Left kidney (tissue), 1 donor: ENCODE measurements at regions not wholly inside any gene's neighbourhood (a gene's known extent, or its start where the extent isn't known, plus 50 kb on each side); places are given as distances from the start of the nearest gene placed in this dataset.
A peak's percentile ranks its signal among the peaks of the same experiment; 100 is the strongest.
"Not testable (repeated sequence)": the region's sequence is repeated elsewhere in the genome, so short reads cannot be mapped to it uniquely, and the experiment has no call there.

Experiments used
- DNase-seq: peaks from one replicate; pipeline ENCODE4 v3.0.0-alpha.2; 2013

- DNase-seq = no peak
Measured at GRCh38 chr5:113652161-113652560, 138.7 kb downstream of the YTHDC2 start.

DNA sequence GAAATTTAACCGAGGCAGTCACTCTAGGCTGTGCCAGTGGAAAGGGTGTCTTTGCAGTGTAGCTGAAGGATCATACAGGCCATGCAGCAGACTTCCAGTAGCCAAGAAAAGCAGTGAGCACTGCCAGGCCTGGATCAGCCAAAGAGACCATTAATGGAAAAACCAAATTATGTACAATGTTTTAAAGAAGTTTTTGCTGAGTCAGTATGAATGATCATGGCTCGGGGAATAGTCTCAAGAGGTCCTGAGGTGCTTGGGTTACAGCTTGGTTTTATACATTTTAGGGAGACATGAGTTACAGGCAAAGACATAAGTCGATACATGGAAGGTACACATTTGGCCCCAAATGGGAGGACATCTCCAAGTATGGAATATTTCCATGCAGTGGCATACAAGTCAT is 141.3 kb downstream of the YTHDC2 start:
- DNase-seq = no peak

DNA sequence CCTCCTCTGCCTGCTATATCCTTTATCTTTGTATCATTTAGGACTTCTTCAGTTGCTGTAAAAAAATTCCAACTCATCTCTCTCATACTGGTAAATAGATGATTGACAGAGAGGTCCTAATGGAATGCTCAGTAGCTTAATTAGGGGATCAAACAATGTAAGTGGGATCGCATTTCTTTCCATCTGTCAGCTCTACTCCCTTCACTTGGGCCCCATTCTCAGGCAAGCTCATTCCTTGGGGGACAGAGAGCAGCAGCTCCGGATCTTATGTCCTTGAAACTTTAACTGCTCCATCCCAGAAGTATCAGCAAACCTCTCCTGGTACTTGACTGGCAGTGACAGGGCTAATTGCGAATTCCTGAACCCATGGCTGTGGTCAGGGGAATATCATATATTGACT is 146.7 kb downstream of the YTHDC2 start:
- no peak for DNase-seq

GRCh38 chr5:113660706-113661250 is 147.3 kb downstream of the YTHDC2 start:
- no peak for DNase-seq

GRCh38 chr5:113663879-113664541 is 150.5 kb downstream of the YTHDC2 start:
- DNase-seq = no peak

GRCh38 chr5:113673041-113673440 is 159.5 kb downstream of the YTHDC2 start:
- DNase-seq = no peak

DNA sequence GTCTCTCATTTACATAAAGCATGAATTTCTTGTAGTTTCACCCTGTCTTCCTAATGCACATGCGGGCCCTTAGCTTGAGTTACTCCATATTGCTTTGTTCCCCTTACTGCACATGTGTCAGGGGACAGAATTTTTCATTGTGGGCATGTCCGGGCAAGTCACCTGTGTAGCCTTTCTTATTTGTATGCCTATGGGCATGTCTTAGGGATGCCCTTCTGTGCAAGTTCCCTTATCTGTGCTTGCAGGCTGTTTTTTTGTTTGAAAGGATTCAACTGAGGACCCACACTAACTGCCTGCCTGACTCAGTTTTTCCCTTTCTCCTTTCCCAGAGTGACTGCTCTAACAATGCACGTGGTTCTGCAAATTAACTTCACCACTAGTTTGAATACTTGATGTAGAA is 161.7 kb downstream of the YTHDC2 start:
- no peak for DNase-seq

DNA sequence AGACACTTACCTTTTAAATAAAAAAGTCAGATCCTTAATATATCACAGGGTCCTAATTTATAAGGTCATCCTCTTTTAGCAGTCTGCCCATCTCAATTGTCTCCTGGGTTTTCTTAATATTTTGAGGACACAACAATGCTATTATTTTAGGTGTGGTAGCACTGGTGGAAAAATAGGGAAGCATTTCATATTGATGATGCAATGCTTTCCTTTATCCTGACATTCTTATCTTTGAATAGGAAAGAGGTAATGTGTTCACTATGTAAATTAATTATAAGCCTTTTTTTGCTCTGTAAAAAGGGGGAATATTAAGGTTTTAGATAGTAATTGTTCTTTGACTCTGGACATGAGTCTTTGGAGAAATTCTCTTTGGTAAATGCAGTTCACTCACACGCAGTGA is 164.7 kb downstream of the YTHDC2 start:
- DNase-seq = no peak

DNA sequence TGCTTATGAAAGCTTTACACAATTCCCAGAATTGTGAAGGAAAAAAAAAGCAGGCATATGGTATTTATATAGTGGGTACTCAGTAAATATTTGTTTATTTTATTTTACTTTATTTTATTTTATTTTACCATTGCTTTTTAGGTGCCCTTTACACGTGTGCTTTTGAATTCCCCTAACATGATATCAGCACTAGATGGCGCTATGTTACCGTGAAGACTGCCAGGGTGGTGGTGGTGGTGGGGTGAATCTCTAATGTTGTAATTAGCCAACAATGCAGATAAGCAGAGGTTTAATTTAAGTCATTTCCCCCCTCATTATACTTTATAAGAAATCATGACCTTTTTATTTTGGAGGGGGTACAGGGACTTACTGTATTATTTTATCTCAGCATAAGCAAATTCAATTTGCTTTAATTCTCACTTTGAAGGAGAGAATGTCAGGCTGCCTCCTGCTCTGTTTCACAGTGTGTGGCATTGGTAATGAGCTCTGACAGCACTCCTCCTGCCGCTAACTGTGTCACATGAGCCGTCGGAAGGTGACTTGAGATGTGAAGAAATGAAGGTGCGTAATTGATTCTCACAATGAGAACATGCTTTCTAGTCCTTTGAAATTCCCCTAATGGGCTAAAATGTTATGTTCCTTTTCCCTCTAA is 165.6 kb downstream of the YTHDC2 start:
- peak; percentile 65 for DNase-seq

GRCh38 chr5:113680534-113680933 is 167.0 kb downstream of the YTHDC2 start:
- DNase-seq = no peak

DNA sequence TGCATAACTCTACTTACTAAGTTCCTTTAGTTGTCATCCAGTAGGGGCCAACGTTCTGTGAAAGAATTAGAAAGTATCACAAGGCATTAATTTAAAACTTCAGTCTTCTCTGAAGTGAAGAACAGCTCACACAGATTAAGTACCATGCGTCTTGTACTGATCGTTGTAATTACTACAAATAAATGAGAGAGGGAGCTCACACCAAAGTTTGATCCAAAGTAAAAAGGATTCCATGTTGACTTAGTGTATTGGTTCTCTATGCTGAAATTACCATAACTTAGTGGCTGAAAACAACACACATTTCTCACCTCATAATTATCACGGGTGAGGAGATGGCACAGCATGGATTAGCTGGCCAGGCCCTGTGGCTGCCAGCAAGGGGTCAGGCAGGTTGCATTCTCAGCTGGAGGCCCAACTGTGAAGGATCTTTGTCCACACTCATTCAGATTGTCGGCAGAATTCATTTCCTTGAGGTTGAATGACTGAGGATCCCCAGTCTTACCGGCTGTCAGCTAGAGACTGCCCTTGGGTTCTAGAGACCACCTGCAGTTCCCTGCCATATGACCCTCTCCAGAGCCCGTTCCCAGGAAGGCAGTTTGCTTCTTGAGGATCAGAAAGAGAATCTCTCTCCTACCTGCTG is 169.1 kb downstream of the YTHDC2 start:
- DNase-seq = no peak

DNA sequence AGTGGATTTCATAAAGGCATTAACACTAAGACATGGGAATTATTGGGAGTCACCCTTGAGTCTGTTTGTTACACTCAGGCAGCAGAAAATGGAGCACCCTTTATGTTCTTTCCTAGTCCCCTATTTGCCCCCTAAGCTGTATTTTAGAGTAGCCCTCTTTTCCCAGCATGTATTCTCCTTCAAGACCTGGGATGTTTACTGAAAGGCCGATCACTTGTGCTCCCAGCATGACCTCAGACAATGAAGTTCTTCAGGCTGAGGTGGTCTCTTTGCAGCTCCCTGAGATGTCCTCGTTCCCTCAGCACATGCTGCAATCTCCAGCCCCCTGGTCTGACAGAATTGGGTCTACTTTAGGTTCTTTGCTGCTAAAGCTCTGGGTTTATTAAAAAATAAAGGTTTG is 169.7 kb downstream of the YTHDC2 start:
- no peak for DNase-seq

GRCh38 chr5:113686599-113686998 is 173.1 kb downstream of the YTHDC2 start:
- no peak for DNase-seq

- DNase-seq = peak; percentile 61
Measured at GRCh38 chr5:113689647-113690046, 176.2 kb downstream of the YTHDC2 start.

GRCh38 chr5:113692466-113692865 is 179.0 kb downstream of the YTHDC2 start:
- no peak for DNase-seq

GRCh38 chr5:113692891-113693457 is 179.5 kb downstream of the YTHDC2 start:
- DNase-seq = no peak

DNA sequence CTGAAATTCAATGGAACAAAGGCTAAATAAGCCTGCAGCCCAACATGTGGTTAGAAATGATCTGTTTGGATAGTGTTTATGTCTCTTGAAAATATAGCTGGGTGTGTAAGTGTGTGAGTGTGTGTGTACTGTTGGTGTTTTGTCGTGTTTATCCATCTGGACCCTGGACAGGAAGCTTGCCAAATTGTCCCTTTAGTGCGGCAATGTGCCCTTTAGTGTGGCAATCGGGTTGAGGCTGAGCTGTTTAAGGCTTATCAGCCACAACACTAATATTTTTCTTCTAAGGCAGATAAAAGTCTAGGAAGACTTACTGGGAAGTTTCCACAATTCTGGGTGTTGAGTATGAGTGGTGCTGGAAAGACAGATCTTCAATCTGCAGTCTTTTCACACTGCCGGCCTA is 180.2 kb downstream of the YTHDC2 start:
- DNase-seq = no peak

GRCh38 chr5:113694576-113694975 is 181.1 kb downstream of the YTHDC2 start:
- no peak for DNase-seq

- DNase-seq = no peak
Measured at GRCh38 chr5:113703266-113703665, 189.8 kb downstream of the YTHDC2 start.

DNA sequence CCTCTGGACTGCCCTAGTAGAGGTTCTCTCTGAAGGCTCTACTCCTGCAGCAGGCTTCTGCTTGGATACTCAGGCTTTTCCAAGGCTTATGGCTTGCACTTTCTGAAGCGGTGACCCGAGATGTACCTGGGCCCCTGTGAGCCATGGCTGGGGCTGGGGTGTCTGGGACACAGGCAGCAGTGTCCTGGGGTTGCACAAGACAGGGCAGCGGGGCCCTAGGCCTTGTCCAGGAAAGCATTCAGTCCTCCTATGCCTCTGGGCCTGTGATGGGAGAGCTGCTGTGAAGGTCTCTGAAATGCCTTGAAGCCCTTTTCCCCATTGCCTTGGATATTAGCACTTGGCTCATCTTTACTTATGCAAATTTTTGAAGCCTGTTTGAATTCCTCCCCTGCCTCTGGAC is 192.2 kb downstream of the YTHDC2 start:
- DNase-seq = no peak

GRCh38 chr5:113713051-113713450 is 199.6 kb downstream of the YTHDC2 start:
- DNase-seq = no peak

GRCh38 chr5:113715921-113716320 is 202.4 kb downstream of the YTHDC2 start:
- not testable (repeated sequence) for DNase-seq

DNA sequence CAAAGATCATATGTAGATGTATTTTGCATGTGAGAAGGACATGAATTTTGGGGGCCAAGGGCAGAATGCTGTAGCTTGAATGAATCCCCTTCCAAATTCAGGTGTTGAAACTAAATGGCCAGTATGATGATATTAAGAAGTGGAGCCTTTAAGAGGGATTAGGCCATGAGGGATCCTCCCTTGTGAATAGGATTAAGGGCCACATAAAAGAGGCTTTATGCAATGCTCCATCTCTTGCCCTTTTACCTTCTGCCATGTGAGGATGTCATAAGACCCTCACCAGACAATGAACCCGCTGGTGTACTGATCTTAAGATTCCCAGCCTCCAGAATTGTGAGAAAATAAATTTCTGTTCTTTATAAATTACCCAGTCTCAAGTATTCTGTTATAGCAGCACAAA is 206.1 kb downstream of the YTHDC2 start:
- no peak for DNase-seq
